GM10266 (cell line): ENCODE measurements at regions not wholly inside any gene's neighbourhood (a gene's known extent, or its start where the extent isn't known, plus 50 kb on each side); places are given as distances from the start of the nearest gene placed in this dataset.
"Not testable (repeated sequence)": the region's sequence is repeated elsewhere in the genome, so short reads cannot be mapped to it uniquely, and the experiment has no call there.

ENCODE experiments used
- DNase-seq: peaks from one replicate; pipeline ENCODE4 v3.0.0; 2012; ENCODE audit errors: extremely low spot score
- TF ChIP-seq, protein P1 (sequence below): IDR thresholded peaks from 2 replicates; pipeline ENCODE4 v1.5.1; 2012; ENCODE audit warnings: mild to moderate bottlenecking, low read depth; ENCODE audit not compliant: control insufficient read depth, insufficient read depth; ENCODE audit errors: missing control alignments

DNA sequence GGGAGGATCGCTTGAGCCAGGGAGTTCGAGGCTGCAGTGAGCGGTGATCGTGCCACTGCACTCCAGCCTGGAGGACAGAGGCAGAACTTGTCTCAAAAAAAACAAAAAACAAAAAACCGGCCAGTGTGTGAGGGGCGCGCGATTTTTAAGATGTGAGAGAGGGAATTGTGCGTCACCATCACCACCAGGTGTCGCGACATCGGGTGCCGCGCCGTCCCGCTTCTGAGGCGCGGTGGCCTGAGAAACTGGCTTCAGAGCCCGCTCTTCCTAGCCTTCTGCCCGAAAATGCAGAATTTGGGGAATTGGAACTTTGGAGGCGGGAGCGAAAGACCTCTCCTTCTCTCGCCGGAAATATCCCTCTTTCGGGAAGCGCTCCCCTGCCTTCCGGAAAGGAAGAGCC lies 524.8 kb downstream of the KCNJ18 start:
- DNase-seq, result no peak
- TF ChIP-seq, protein P1, sequence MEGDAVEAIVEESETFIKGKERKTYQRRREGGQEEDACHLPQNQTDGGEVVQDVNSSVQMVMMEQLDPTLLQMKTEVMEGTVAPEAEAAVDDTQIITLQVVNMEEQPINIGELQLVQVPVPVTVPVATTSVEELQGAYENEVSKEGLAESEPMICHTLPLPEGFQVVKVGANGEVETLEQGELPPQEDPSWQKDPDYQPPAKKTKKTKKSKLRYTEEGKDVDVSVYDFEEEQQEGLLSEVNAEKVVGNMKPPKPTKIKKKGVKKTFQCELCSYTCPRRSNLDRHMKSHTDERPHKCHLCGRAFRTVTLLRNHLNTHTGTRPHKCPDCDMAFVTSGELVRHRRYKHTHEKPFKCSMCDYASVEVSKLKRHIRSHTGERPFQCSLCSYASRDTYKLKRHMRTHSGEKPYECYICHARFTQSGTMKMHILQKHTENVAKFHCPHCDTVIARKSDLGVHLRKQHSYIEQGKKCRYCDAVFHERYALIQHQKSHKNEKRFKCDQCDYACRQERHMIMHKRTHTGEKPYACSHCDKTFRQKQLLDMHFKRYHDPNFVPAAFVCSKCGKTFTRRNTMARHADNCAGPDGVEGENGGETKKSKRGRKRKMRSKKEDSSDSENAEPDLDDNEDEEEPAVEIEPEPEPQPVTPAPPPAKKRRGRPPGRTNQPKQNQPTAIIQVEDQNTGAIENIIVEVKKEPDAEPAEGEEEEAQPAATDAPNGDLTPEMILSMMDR, result no peak

DNA sequence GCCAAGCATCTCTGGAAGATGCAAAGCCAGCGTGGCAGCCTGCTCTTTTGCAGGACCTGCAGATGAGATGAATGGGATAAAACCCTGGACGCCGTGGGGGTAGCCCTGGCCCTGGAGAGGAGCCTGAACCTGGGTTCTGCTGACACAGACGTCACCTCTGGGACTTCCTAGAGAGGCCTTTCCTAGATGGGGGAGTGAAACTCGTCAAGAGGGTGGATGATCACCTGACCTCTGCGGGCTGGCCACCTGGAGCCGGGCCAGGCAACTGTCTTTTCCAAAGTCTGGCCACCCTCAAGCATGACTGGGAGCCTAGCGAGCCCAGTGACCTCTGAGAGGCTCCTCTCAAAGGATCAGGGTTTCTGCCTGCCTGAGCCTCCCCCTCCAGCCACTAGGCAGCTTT lies 529.0 kb downstream of the KCNJ18 start:
- no peak for DNase-seq
- TF ChIP-seq, protein P1, result no peak

DNA sequence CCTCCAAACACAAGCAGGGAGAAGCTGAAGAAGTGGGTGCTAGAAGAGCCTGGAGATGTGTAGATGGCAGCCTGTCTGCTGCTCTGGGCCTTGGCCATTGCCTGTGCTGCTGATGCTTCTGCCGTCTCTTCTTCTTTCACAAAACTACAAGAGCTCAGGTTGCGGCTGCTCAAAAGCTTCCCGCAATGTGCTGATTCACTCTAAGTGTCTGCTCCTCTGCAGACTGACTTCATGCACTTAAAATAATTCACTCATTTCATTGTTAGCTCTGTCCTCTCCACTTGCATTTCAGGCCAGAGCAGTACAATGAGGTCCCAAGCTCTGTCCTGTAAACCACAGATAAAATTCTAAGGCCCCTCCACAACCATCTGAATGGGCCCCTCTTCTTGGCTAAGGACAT lies 534.2 kb downstream of the KCNJ18 start:
- not testable (repeated sequence) for DNase-seq

DNA sequence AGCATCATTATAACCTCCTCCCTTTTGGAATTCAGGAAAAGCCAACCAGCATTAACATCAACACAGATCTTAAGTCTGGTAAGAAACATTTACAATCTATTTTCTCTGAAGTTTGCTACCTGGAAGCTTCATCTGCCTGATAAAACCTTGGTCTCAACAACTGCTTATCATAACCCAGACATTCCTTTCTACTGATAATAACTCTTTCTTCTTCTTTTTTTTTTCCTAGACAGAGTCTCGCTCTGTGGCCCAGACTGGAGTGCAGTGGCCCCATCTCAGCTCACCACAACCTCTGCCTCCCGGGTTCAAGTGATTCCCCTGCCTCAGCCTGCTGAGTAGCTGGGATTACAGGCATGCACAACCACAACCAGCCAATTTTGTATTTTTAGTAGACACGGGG lies 534.6 kb downstream of the KCNJ18 start:
- DNase-seq, result not testable (repeated sequence)

DNA sequence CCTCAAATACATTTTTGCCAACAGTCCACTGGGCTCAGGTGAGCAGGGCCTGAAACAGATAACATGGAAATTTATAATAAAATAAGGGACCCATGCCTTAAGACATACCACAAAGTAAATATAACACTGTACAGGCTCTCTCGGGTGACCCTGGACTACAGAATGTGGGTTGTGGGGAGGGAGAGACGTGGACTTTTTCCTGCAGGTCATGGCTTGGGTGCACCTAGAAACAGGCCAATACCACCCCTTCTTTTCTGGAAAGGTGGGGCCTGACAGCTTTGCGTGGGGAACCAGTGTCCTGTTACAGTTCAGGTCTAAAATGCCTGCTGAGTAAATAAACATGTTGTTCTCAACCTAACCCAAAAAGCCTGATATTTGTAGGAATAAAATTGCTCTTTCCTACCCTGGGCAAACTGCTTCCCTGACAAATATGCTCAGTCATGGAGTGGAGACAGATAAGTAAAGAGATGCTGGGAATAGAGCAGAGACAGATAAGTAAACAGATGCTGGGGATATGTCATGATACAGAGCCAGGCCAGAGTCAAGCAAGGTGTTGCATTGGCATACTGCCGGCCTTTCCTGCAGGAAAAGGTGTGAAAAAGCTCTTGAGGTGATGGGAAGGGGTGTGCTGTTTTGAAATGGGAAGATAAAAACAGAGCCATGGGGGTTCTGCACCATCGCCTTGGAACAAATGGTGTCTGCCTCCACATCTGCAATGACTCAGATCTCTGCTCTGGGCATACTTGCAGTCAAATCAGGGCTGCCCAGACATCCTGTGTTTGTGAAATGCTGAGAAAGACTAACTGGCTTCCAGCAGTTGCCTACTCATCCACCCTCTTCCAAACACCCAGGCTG lies 535.6 kb downstream of the KCNJ18 start:
- DNase-seq, result not testable (repeated sequence)

DNA sequence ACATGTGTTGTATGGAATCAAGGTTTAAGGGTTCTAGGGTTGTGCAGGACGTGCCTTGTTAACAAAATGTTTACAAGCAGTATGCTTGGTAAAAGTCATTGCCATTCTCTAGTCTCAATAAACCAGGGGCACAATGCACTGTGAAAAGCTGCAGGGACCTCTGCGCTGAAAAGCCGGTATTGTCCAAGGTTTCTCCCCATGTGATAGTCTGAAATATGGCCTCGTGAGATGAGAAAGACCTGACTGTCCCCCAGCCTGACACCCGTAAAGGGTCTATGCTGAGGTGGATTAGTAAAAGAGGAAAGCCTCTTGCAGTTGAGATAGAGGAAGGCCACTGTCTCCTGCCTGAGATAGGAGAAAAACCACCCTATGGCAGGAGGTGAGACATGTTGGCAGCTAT lies 537.5 kb downstream of the KCNJ18 start:
- not testable (repeated sequence) for DNase-seq

DNA sequence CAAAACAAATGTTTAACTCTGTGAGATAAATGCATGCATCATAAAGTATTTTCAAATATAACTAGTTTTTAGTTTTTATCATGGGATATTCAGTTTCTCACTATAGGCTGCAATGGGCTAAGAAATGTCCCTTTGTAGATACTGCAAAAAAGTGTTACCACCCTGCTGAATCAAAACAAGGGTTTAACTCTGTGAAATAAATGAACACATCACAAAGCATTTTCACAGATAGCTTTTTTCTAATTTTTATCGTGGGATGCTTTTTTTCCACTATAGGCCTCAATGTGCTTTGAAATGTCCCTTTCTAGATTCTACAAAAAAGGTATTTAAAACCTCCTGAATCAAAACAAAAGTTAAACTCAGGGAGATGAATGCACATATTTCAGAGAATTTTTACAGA lies 541.1 kb downstream of the KCNJ18 start:
- TF ChIP-seq, protein P1, result no peak
- DNase-seq, result no peak

DNA sequence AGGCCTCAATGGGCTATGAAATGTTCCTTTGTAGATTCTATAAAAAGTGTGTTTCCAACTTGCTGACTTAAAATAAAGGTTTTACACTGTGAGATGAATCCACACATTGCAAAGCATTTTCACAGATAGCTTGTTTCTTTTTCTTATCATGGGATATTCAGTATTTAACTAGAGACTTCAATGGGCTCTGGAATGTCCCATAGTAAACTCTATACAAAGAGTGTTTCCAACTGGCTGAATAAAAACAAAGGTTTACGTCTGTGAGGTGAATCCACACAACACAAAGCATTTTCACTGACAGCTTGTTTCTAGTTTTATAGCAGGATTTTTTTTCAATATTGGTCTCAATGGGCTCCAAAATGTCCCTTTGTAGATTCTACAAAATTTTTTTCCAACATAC lies 550.1 kb downstream of the KCNJ18 start:
- DNase-seq, result no peak
- TF ChIP-seq, protein P1, result no peak

DNA sequence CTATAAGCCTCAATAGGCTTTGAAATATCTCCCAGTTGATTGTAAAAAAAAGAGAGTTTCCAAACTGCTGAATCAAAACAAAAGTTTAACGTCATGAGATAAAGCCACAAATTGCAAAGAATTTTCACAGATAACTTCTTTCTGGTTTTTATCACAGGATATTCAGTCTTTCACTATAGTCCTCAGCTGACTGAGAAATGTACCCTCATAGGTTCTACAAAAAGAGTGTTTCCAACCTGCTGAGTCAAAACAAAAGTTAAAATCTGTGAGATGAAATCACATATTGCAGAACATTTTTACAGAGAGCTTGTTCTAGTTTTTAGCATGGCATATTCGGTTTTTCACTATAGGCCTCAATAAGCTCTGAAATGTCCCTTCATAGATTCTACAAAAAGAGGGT lies 559.2 kb downstream of the KCNJ18 start:
- TF ChIP-seq, protein P1, result no peak

More for the DNA sequence above, 559.2 kb downstream of the KCNJ18 start:
- no peak for DNase-seq
